GM23338 (cell line): ENCODE measurements at regions not wholly inside any gene's neighbourhood (a gene's known extent, or its start where the extent isn't known, plus 50 kb on each side); places are given as distances from the start of the nearest gene placed in this dataset.
A peak's percentile ranks its signal among the peaks of the same experiment; 100 is the strongest.

ENCODE experiments used
- ATAC-seq: fragments of 200-7000 bp; cut with Tn5 transposase; 3 replicates; pipeline ENCODE4 v1.9.1; 2020
- DNase-seq: peaks from one replicate; pipeline ENCODE4 v3.0.0-alpha.2; 2015; ENCODE audit warnings: low spot score
- H2AFZ ChIP-seq: fragments of 200-600 bp; sonication (generic); 2 replicates; pipeline ENCODE4 v1.8.0; 2016; ENCODE audit warnings: antibody characterized with exemption, mild to moderate bottlenecking, moderate library complexity
- H3F3A ChIP-seq: fragments of 200-600 bp; sonication (generic); replicated peaks from 2 replicates; pipeline ENCODE4 v1.8.0; 2017; ENCODE audit warnings: antibody characterized with exemption, mixed run types, low read depth
- H3K27ac ChIP-seq: fragments of 200-600 bp; sonication (generic); 2 replicates; pipeline ENCODE4 v1.6.1; 2016; ENCODE audit warnings: low read depth
- H3K27me3 ChIP-seq: fragments of 200-600 bp; sonication (generic); 2 replicates; pipeline ENCODE4 v1.8.0; 2016; ENCODE audit warnings: mild to moderate bottlenecking, mixed run types, moderate library complexity; ENCODE audit not compliant: insufficient read depth
- H3K36me3 ChIP-seq: fragments of 200-600 bp; sonication (generic); 2 replicates; pipeline ENCODE4 v1.8.0; 2016; ENCODE audit warnings: mild to moderate bottlenecking; ENCODE audit not compliant: insufficient read depth
- H3K4me1 ChIP-seq: fragments of 200-600 bp; sonication (generic); 2 replicates; pipeline ENCODE4 v1.8.0; 2016; ENCODE audit warnings: mild to moderate bottlenecking, moderate library complexity; ENCODE audit not compliant: insufficient read depth
- H3K4me2 ChIP-seq: fragments of 200-600 bp; sonication (generic); 2 replicates; pipeline ENCODE4 v1.7.1; 2017; ENCODE audit warnings: mixed run types
- H3K4me3 ChIP-seq: fragments of 200-600 bp; sonication (generic); 2 replicates; pipeline ENCODE4 v1.6.1; 2016; ENCODE audit warnings: mixed run types
- H3K79me2 ChIP-seq: fragments of 200-600 bp; sonication (generic); replicated peaks from 2 replicates; pipeline ENCODE4 v1.8.0; 2017; ENCODE audit warnings: mild to moderate bottlenecking; ENCODE audit not compliant: insufficient read depth
- H3K9me2 ChIP-seq: fragments of 200-600 bp; sonication (generic); 2 replicates; pipeline ENCODE4 v1.8.0; 2017; ENCODE audit not compliant: insufficient read depth
- H4K20me1 ChIP-seq: fragments of 200-600 bp; sonication (generic); replicated peaks from 2 replicates; pipeline ENCODE4 v1.8.0; 2017; ENCODE audit warnings: mild to moderate bottlenecking; ENCODE audit not compliant: insufficient read depth
- H3K27ac Mint-ChIP-seq: 2 replicates; pipeline ENCODE4 v1.8.0; 2020; ENCODE audit warnings: inconsistent platforms, mild to moderate bottlenecking, moderate library complexity, mixed read lengths
- H3K27me3 Mint-ChIP-seq: 3 replicates; pipeline ENCODE4 v1.8.0; 2022; ENCODE audit warnings: low read depth, mild to moderate bottlenecking, moderate library complexity, mixed read lengths, inconsistent platforms; ENCODE audit not compliant: insufficient read depth, poor library complexity
- H3K36me3 Mint-ChIP-seq: 3 replicates; pipeline ENCODE4 v1.8.0; 2021; ENCODE audit warnings: low read depth, mild to moderate bottlenecking, inconsistent platforms, moderate library complexity, mixed read lengths
- H3K4me1 Mint-ChIP-seq: 3 replicates; pipeline ENCODE4 v1.8.0; 2020; ENCODE audit warnings: mild to moderate bottlenecking, inconsistent platforms, mixed read lengths
- H3K4me3 Mint-ChIP-seq: 3 replicates; pipeline ENCODE4 v1.8.0; 2021; ENCODE audit warnings: moderate library complexity, mild to moderate bottlenecking, inconsistent platforms, mixed read lengths
- H3K9me3 Mint-ChIP-seq: 3 replicates; pipeline ENCODE4 v1.8.0; 2020; ENCODE audit warnings: moderate library complexity, mild to moderate bottlenecking, inconsistent platforms, mixed read lengths
- CREB1 ChIP-seq: fragments of 250-450 bp; sonication (Bioruptor Pico); IDR thresholded peaks from 2 replicates; pipeline ENCODE4 v1.5.0; 2020; ENCODE audit warnings: low read depth, mild to moderate bottlenecking, moderate library complexity
- EZH2 ChIP-seq: fragments of 200-600 bp; sonication (generic); IDR thresholded peaks from one replicate; pipeline ENCODE4 v1.8.0; 2017; ENCODE audit warnings: antibody characterized with exemption, mild to moderate bottlenecking, low read depth; ENCODE audit not compliant: unreplicated experiment
- EZH2phosphoT487 ChIP-seq: fragments of 200-600 bp; sonication (generic); IDR thresholded peaks from one replicate; pipeline ENCODE4 v1.8.1; 2018; ENCODE audit warnings: antibody characterized with exemption; ENCODE audit not compliant: unreplicated experiment
- JUNB ChIP-seq: IDR thresholded peaks from one replicate; pipeline ENCODE4 v1.6.1; 2016; ENCODE audit warnings: antibody characterized with exemption; ENCODE audit not compliant: unreplicated experiment
- NANOG ChIP-seq: IDR thresholded peaks from 2 replicates; pipeline ENCODE4 v1.6.1; 2016; ENCODE audit warnings: antibody characterized with exemption, borderline replicate concordance
- POLR2AphosphoS5 ChIP-seq: IDR thresholded peaks from 2 replicates; pipeline ENCODE4 v1.6.1; 2016; ENCODE audit warnings: antibody characterized with exemption, low read depth
- STAT1 ChIP-seq: IDR thresholded peaks from one replicate; pipeline ENCODE4 v1.6.1; 2016; ENCODE audit warnings: antibody characterized with exemption; ENCODE audit not compliant: unreplicated experiment
- ZNF114 ChIP-seq: fragments of 250-450 bp; sonication (Bioruptor Pico); IDR thresholded peaks from 2 replicates; pipeline ENCODE4 v1.5.0; 2020; ENCODE audit warnings: mild to moderate bottlenecking, moderate library complexity
- ZNF331 ChIP-seq: fragments of 250-450 bp; sonication (Bioruptor Pico); IDR thresholded peaks from 2 replicates; pipeline ENCODE4 v1.5.0; 2020; ENCODE audit warnings: low read depth, mild to moderate bottlenecking, moderate library complexity
- TF ChIP-seq, protein P1 (sequence below): fragments of 250-450 bp; sonication (Bioruptor Pico); IDR thresholded peaks from 2 replicates; pipeline ENCODE4 v1.5.0; 2020; ENCODE audit warnings: mild to moderate bottlenecking, moderate library complexity
- TF ChIP-seq, protein P2 (sequence below): IDR thresholded peaks from 2 replicates; pipeline ENCODE4 v1.6.1; 2016; ENCODE audit warnings: antibody characterized with exemption
- TF ChIP-seq, protein P3 (sequence below): IDR thresholded peaks from one replicate; pipeline ENCODE4 v1.6.1; 2018; ENCODE audit warnings: antibody characterized with exemption; ENCODE audit not compliant: unreplicated experiment
- TF ChIP-seq, protein P4 (sequence below), 2 experiments: fragments of 200-600 bp in 1 of 2; sonication (generic) in 1 of 2; conservative IDR thresholded peaks; 2 replicates each; pipeline versions ENCODE4 v1.5.1 to v1.6.1; 2016 to 2017; ENCODE audit warnings: antibody characterized with exemption in 2 of 2, low read depth in 2 of 2, mild to moderate bottlenecking in 2 of 2, moderate library complexity in 1 of 2

DNA sequence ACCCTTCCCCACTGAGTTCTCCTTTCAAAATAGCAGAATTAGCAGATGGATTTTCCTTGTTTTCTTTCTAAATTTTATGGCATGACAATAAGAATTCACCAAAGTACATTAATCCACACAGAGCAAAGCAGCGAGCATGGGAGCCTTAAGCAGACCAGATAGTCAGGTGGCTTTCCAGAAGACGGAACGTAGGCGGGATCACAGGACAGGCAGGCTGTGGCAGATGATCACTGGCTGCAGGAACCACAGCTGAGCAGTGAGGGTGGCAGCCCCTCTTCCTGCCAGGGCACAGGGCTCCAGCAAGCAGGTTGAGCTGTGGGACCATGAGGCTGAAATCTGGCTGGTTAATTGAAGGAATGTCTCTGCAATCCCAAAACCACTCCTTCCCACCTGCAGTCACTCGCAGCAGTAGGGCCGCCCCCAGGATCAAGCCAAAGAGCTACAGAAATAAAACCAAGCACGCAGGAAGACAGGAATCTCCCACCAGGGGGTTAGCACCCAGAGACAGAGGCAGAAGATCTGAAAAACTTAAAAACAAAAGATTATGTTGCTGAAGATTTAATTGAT lies 259.9 kb downstream of the EIPR1 start:
- no peak for TF ChIP-seq JUNB
- no peak for TF ChIP-seq CREB1 (CRISPR knock-in tag)
- no peak for TF ChIP-seq EZH2
- TF ChIP-seq NANOG = no peak
- no peak for TF ChIP-seq STAT1
- TF ChIP-seq, protein P1, sequence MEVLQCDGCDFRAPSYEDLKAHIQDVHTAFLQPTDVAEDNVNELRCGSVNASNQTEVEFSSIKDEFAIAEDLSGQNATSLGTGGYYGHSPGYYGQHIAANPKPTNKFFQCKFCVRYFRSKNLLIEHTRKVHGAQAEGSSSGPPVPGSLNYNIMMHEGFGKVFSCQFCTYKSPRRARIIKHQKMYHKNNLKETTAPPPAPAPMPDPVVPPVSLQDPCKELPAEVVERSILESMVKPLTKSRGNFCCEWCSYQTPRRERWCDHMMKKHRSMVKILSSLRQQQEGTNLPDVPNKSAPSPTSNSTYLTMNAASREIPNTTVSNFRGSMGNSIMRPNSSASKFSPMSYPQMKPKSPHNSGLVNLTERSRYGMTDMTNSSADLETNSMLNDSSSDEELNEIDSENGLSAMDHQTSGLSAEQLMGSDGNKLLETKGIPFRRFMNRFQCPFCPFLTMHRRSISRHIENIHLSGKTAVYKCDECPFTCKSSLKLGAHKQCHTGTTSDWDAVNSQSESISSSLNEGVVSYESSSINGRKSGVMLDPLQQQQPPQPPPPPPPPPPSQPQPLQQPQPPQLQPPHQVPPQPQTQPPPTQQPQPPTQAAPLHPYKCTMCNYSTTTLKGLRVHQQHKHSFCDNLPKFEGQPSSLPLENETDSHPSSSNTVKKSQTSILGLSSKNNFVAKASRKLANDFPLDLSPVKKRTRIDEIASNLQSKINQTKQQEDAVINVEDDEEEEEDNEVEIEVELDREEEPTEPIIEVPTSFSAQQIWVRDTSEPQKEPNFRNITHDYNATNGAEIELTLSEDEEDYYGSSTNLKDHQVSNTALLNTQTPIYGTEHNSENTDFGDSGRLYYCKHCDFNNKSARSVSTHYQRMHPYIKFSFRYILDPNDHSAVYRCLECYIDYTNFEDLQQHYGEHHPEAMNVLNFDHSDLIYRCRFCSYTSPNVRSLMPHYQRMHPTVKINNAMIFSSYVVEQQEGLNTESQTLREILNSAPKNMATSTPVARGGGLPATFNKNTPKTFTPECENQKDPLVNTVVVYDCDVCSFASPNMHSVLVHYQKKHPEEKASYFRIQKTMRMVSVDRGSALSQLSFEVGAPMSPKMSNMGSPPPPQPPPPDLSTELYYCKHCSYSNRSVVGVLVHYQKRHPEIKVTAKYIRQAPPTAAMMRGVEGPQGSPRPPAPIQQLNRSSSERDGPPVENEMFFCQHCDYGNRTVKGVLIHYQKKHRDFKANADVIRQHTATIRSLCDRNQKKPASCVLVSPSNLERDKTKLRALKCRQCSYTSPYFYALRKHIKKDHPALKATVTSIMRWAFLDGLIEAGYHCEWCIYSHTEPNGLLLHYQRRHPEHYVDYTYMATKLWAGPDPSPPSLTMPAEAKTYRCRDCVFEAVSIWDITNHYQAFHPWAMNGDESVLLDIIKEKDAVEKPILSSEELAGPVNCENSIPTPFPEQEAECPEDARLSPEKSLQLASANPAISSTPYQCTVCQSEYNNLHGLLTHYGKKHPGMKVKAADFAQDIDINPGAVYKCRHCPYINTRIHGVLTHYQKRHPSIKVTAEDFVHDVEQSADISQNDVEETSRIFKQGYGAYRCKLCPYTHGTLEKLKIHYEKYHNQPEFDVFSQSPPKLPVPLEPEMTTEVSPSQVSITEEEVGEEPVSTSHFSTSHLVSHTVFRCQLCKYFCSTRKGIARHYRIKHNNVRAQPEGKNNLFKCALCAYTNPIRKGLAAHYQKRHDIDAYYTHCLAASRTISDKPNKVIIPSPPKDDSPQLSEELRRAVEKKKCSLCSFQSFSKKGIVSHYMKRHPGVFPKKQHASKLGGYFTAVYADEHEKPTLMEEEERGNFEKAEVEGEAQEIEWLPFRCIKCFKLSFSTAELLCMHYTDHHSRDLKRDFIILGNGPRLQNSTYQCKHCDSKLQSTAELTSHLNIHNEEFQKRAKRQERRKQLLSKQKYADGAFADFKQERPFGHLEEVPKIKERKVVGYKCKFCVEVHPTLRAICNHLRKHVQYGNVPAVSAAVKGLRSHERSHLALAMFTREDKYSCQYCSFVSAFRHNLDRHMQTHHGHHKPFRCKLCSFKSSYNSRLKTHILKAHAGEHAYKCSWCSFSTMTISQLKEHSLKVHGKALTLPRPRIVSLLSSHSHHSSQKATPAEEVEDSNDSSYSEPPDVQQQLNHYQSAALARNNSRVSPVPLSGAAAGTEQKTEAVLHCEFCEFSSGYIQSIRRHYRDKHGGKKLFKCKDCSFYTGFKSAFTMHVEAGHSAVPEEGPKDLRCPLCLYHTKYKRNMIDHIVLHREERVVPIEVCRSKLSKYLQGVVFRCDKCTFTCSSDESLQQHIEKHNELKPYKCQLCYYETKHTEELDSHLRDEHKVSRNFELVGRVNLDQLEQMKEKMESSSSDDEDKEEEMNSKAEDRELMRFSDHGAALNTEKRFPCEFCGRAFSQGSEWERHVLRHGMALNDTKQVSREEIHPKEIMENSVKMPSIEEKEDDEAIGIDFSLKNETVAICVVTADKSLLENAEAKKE (CRISPR knock-in tag) = no peak
- TF ChIP-seq, protein P2, sequence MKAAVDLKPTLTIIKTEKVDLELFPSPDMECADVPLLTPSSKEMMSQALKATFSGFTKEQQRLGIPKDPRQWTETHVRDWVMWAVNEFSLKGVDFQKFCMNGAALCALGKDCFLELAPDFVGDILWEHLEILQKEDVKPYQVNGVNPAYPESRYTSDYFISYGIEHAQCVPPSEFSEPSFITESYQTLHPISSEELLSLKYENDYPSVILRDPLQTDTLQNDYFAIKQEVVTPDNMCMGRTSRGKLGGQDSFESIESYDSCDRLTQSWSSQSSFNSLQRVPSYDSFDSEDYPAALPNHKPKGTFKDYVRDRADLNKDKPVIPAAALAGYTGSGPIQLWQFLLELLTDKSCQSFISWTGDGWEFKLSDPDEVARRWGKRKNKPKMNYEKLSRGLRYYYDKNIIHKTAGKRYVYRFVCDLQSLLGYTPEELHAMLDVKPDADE = no peak
- TF ChIP-seq, protein P3, sequence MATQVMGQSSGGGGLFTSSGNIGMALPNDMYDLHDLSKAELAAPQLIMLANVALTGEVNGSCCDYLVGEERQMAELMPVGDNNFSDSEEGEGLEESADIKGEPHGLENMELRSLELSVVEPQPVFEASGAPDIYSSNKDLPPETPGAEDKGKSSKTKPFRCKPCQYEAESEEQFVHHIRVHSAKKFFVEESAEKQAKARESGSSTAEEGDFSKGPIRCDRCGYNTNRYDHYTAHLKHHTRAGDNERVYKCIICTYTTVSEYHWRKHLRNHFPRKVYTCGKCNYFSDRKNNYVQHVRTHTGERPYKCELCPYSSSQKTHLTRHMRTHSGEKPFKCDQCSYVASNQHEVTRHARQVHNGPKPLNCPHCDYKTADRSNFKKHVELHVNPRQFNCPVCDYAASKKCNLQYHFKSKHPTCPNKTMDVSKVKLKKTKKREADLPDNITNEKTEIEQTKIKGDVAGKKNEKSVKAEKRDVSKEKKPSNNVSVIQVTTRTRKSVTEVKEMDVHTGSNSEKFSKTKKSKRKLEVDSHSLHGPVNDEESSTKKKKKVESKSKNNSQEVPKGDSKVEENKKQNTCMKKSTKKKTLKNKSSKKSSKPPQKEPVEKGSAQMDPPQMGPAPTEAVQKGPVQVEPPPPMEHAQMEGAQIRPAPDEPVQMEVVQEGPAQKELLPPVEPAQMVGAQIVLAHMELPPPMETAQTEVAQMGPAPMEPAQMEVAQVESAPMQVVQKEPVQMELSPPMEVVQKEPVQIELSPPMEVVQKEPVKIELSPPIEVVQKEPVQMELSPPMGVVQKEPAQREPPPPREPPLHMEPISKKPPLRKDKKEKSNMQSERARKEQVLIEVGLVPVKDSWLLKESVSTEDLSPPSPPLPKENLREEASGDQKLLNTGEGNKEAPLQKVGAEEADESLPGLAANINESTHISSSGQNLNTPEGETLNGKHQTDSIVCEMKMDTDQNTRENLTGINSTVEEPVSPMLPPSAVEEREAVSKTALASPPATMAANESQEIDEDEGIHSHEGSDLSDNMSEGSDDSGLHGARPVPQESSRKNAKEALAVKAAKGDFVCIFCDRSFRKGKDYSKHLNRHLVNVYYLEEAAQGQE = no peak
- TF ChIP-seq EZH2phosphoT487 = no peak
- TF ChIP-seq ZNF114 = no peak
- TF ChIP-seq POLR2AphosphoS5 = no peak
- no peak for TF ChIP-seq ZNF331 (CRISPR knock-in tag)
- TF ChIP-seq, protein P4, sequence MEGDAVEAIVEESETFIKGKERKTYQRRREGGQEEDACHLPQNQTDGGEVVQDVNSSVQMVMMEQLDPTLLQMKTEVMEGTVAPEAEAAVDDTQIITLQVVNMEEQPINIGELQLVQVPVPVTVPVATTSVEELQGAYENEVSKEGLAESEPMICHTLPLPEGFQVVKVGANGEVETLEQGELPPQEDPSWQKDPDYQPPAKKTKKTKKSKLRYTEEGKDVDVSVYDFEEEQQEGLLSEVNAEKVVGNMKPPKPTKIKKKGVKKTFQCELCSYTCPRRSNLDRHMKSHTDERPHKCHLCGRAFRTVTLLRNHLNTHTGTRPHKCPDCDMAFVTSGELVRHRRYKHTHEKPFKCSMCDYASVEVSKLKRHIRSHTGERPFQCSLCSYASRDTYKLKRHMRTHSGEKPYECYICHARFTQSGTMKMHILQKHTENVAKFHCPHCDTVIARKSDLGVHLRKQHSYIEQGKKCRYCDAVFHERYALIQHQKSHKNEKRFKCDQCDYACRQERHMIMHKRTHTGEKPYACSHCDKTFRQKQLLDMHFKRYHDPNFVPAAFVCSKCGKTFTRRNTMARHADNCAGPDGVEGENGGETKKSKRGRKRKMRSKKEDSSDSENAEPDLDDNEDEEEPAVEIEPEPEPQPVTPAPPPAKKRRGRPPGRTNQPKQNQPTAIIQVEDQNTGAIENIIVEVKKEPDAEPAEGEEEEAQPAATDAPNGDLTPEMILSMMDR (conservative IDR thresholded peaks at IDR 0.05; ENCODE audit: low read depth in 2 of 2) = no peak
- DNase-seq = peak; percentile 35
- H3K36me3 Mint-ChIP-seq = no peaks in the 10 kb centered on the region

More for the DNA sequence above, 259.9 kb downstream of the EIPR1 start:
- Histone ChIP-seq H3F3A (no peaks in the 10 kb centered on the region), H3K27me3 (no peaks in the 10 kb centered on the region), H3K27ac (no peak overlapping the region), H3K79me2 (no peaks in the 10 kb centered on the region), H3K4me3 (no peak overlapping the region), H3K4me1 (no peaks in the 10 kb centered on the region), H2AFZ (0 out of 2 replicates have a peak overlapping the region, but pooled peaks have one; percentile 59), H3K4me2 (no peak overlapping the region), H3K9me2 (no peaks in the 10 kb centered on the region), H3K36me3 (no peaks in the 10 kb centered on the region), H4K20me1 (no peaks in the 10 kb centered on the region)
- H3K27me3 Mint-ChIP-seq = no peaks in the 10 kb centered on the region
- H3K27ac Mint-ChIP-seq = no peak overlapping the region
- no peaks in the 10 kb centered on the region for H3K9me3 Mint-ChIP-seq
- no peak overlapping the region for H3K4me3 Mint-ChIP-seq
- peaks cover 7% of the 10 kb centered on the region; the same call in 2 of the 3 replicates for H3K4me1 Mint-ChIP-seq
- ATAC-seq = peak; percentile 82
